SK-N-MC (cell line): ENCODE measurements at regions not wholly inside any gene's neighbourhood (a gene's known extent, or its start where the extent isn't known, plus 50 kb on each side); places are given as distances from the start of the nearest gene placed in this dataset.

Experiments used
- EZH2 ChIP-seq: fragments of 200-600 bp; sonication (generic); IDR thresholded peaks from one replicate; pipeline ENCODE4 v1.6.1; 2017; ENCODE audit warnings: antibody characterized with exemption
- POLR2AphosphoS5 ChIP-seq: IDR thresholded peaks from 2 replicates; pipeline ENCODE4 v1.6.1; 2012; ENCODE audit warnings: mild to moderate bottlenecking, low read depth, low read length, borderline replicate concordance

GRCh38 chr7:41020056-41020455 lies 682.8 kb downstream of the INHBA start:
- no peak for TF ChIP-seq POLR2AphosphoS5
- no peak for TF ChIP-seq EZH2
